ENCODE measurements at regions not wholly inside any gene's neighbourhood (a gene's known extent, or its start where the extent isn't known, plus 50 kb on each side); places are given as distances from the start of the nearest gene placed in this dataset.

- no peak for DNase-seq (ENCODE audit: low read depth, low spot score)
These were observed 70.5 kb downstream of the SERPINA3 start for GRCh38 chr14:94682736-94683135.

GRCh38 chr14:94682061-94682516 lies 69.9 kb downstream of the SERPINA3 start:
- no peak for DNase-seq (ENCODE audit: low read depth, low spot score)

- DNase-seq (ENCODE audit: low read depth, low spot score), result peak; percentile 49
These were observed 69.3 kb downstream of the SERPINA3 start for GRCh38 chr14:94681300-94682060.

GRCh38 chr14:94680862-94681288 lies 68.7 kb downstream of the SERPINA3 start:
- no peak for DNase-seq (ENCODE audit: low read depth, low spot score)

GRCh38 chr14:94679937-94680861 lies 68.0 kb downstream of the SERPINA3 start:
- no peak for DNase-seq (ENCODE audit: low read depth, low spot score)

GRCh38 chr14:94679106-94679810 lies 67.1 kb downstream of the SERPINA3 start:
- DNase-seq (ENCODE audit: low read depth, low spot score), result no peak

- no peak for DNase-seq (ENCODE audit: low read depth, low spot score)
These were observed 65.6 kb downstream of the SERPINA3 start for GRCh38 chr14:94677747-94678146.

GRCh38 chr14:94677213-94677612 lies 65.0 kb downstream of the SERPINA3 start:
- no peak for DNase-seq (ENCODE audit: low read depth, low spot score)

GRCh38 chr14:94676495-94677185 lies 64.4 kb downstream of the SERPINA3 start:
- no peak for DNase-seq (ENCODE audit: low read depth, low spot score)

- DNase-seq (ENCODE audit: low read depth, low spot score), result no peak
These were observed 62.8 kb downstream of the SERPINA3 start for GRCh38 chr14:94675036-94675435.

GRCh38 chr14:94673781-94674231 lies 61.6 kb downstream of the SERPINA3 start:
- DNase-seq (ENCODE audit: low read depth, low spot score), result no peak
